OCI-LY7 (cell line): ENCODE measurements at regions not wholly inside any gene's neighbourhood (a gene's known extent, or its start where the extent isn't known, plus 50 kb on each side); places are given as distances from the start of the nearest gene placed in this dataset.

Experiments used
- BruUV-seq: library from RNA; stranded (reverse); fragments of 400-500 nt; replicated peaks from 2 replicates; lab custom pipeline; 2021; lab: Mats Ljungman, UMichigan
- CTCF ChIA-PET: fragments of 300-600 bp; sonication (Branson Sonifier 250); formaldehyde crosslinking; loops from one replicate; lab custom pipeline; 2022; ENCODE audit warnings: antibody characterized with exemption; ENCODE audit not compliant: unreplicated experiment; lab: Charles Lee
- POLR2A ChIA-PET: fragments of 300-600 bp; sonication (Branson Sonifier 250); formaldehyde crosslinking; loops from one replicate; lab custom pipeline; 2022; ENCODE audit warnings: antibody characterized with exemption; lab: Charles Lee
- DNase-seq: peaks from one replicate; pipeline ENCODE4 v3.0.0-alpha.2; 2015; ENCODE audit warnings: low spot score
- H2AFZ ChIP-seq: fragments of 200-600 bp; sonication (generic), shearing (Covaris generic); 2 replicates; pipeline ENCODE4 v1.6.1; 2014; ENCODE audit warnings: mild to moderate bottlenecking, antibody characterized with exemption, low read length, moderate library complexity
- H3K27ac ChIP-seq: fragments of 200-600 bp; sonication (generic); 2 replicates; pipeline ENCODE4 v1.5.1; 2014; ENCODE audit warnings: mixed run types, low read depth, mild to moderate bottlenecking, moderate library complexity, low read length, inconsistent platforms; ENCODE audit not compliant: poor library complexity, severe bottlenecking
- H3K36me3 ChIP-seq: fragments of 200-600 bp; sonication (generic); 2 replicates; pipeline ENCODE4 v1.6.1; 2014; ENCODE audit warnings: mild to moderate bottlenecking, antibody characterized with exemption, low read length, moderate library complexity, mixed read lengths; ENCODE audit not compliant: insufficient read depth
- H3K4me1 ChIP-seq: fragments of 200-600 bp; sonication (generic); 2 replicates; pipeline ENCODE4 v1.5.1; 2014; ENCODE audit warnings: mild to moderate bottlenecking, low read length; ENCODE audit not compliant: insufficient read depth, poor library complexity, severe bottlenecking
- H3K4me2 ChIP-seq: fragments of 200-600 bp; sonication (generic); 2 replicates; pipeline ENCODE4 v1.6.1; 2014; ENCODE audit warnings: mild to moderate bottlenecking, low read length
- H3K4me3 ChIP-seq: fragments of 200-600 bp; sonication (generic); 2 replicates; pipeline ENCODE4 v1.5.1; 2014; ENCODE audit warnings: mild to moderate bottlenecking, low read depth, low read length; ENCODE audit not compliant: poor library complexity, severe bottlenecking
- H3K79me2 ChIP-seq: fragments of 200-600 bp; sonication (generic); 2 replicates; pipeline ENCODE4 v1.6.1; 2016; ENCODE audit warnings: low read depth, mild to moderate bottlenecking, low read length, moderate library complexity, mixed read lengths; ENCODE audit not compliant: insufficient read depth
- H3K9me2 ChIP-seq: fragments of 200-600 bp; sonication (generic); 2 replicates; pipeline ENCODE4 v1.6.1; 2016; ENCODE audit warnings: mild to moderate bottlenecking, low read length, mixed read lengths; ENCODE audit not compliant: insufficient read depth
- H3K9me3 ChIP-seq: fragments of 200-600 bp; sonication (generic); 2 replicates; pipeline ENCODE4 v1.6.1; 2014; ENCODE audit warnings: mild to moderate bottlenecking, mixed run types, low read length, mixed read lengths
- H4K20me1 ChIP-seq: fragments of 200-600 bp; sonication (generic); 2 replicates; pipeline ENCODE4 v1.6.1; 2014; ENCODE audit warnings: mild to moderate bottlenecking, antibody characterized with exemption, low read length, moderate library complexity, mixed read lengths; ENCODE audit not compliant: insufficient read depth
- CTCF ChIP-seq: fragments of 200-600 bp; sonication (generic); conservative IDR thresholded peaks from 2 replicates; pipeline ENCODE4 v1.5.1; 2014; ENCODE audit warnings: mild to moderate bottlenecking, antibody characterized with exemption, low read length, moderate library complexity, mixed read lengths
- EZH2phosphoT487 ChIP-seq: fragments of 200-600 bp; sonication (generic); IDR thresholded peaks from 2 replicates; pipeline ENCODE4 v1.6.1; 2018; ENCODE audit warnings: low read depth, borderline replicate concordance, mild to moderate bottlenecking, mixed run types, antibody characterized with exemption, low read length, moderate library complexity, mixed read lengths
- intact Hi-C: fragments of 100-400 bp; cut with micrococcal nuclease; formaldehyde crosslinking; loops from one replicate; pipeline ENCODE4 v1.10.0; 2022; ENCODE audit not compliant: unreplicated experiment

GRCh38 chr4:14072506-14072905, 445.0 kb upstream of the BOD1L1 start:
- Histone ChIP-seq H3K4me2 (no peak overlapping the region), H3K9me2 (no peaks in the 10 kb centered on the region), H3K27ac (no peak overlapping the region), H2AFZ (no peak overlapping the region), H3K36me3 (no peaks in the 10 kb centered on the region), H3K9me3 (no peaks in the 10 kb centered on the region), H3K79me2 (no peaks in the 10 kb centered on the region), H3K4me3 (no peak overlapping the region), H3K4me1 (no peaks in the 10 kb centered on the region), H4K20me1 (no peaks in the 10 kb centered on the region)
- no peak for DNase-seq
- intact Hi-C loops, result no loop called here
- BruUV-seq, result no TSS peak
- ChIA-PET POLR2A (no interaction called here), CTCF (no interaction called here)
- TF ChIP-seq CTCF, result no peak
- TF ChIP-seq EZH2phosphoT487, result no peak

- H3K27ac ChIP-seq, result no peak overlapping the region
- H3K9me2 ChIP-seq, result no peaks in the 10 kb centered on the region
- no peaks in the 10 kb centered on the region for H3K9me3 ChIP-seq
- DNase-seq, result no peak
- POLR2A ChIA-PET, result interaction anchor here (1.1 kb wide), 1 partner anchor 36 kb away, joined by 3 read pairs; no protein-coding TSS in a partner anchor
- CTCF ChIA-PET, result interaction anchor here (0.5 kb wide), 1 partner anchor 244 kb away, joined by 5 read pairs; no protein-coding TSS in a partner anchor
- no peaks in the 10 kb centered on the region for H3K36me3 ChIP-seq
- H3K4me1 ChIP-seq, result no peaks in the 10 kb centered on the region
- H3K79me2 ChIP-seq, result no peaks in the 10 kb centered on the region
- TF ChIP-seq EZH2phosphoT487, result no peak
- no peak for TF ChIP-seq CTCF
- no peaks in the 10 kb centered on the region for H4K20me1 ChIP-seq
- H3K4me3 ChIP-seq, result no peak overlapping the region
- intact Hi-C loops, result no loop called here
- no peak overlapping the region for H2AFZ ChIP-seq
- no TSS peak for BruUV-seq
- H3K4me2 ChIP-seq, result no peak overlapping the region
Observed at GRCh38 chr4:14076776-14077175, 449.3 kb upstream of the BOD1L1 start.

GRCh38 chr4:14078326-14078725, 450.8 kb upstream of the BOD1L1 start:
- H4K20me1 ChIP-seq, result no peaks in the 10 kb centered on the region
- BruUV-seq, result no TSS peak
- intact Hi-C loops, result no loop called here
- no peaks in the 10 kb centered on the region for H3K79me2 ChIP-seq
- ChIA-PET CTCF (no interaction called here), POLR2A (no interaction called here)
- H3K27ac ChIP-seq, result no peak overlapping the region
- TF ChIP-seq CTCF, result no peak
- no peak for TF ChIP-seq EZH2phosphoT487
- no peak overlapping the region for H3K4me2 ChIP-seq
- H2AFZ ChIP-seq, result no peak overlapping the region
- no peak for DNase-seq
- H3K9me3 ChIP-seq, result no peaks in the 10 kb centered on the region
- H3K4me1 ChIP-seq, result no peaks in the 10 kb centered on the region
- no peak overlapping the region for H3K4me3 ChIP-seq
- H3K9me2 ChIP-seq, result no peaks in the 10 kb centered on the region
- H3K36me3 ChIP-seq, result no peaks in the 10 kb centered on the region
